Activated naive CD8-positive, alpha-beta T cell treated with anti-CD3 and anti-CD28 coated beads for 36 hours (primary cell): ENCODE measurements at regions not wholly inside any gene's neighbourhood (a gene's known extent, or its start where the extent isn't known, plus 50 kb on each side); places are given as distances from the start of the nearest gene placed in this dataset.

ENCODE experiments used
- DNase-seq: peaks from one replicate; pipeline ENCODE4 v3.0.0; 2021
- H3K27ac Mint-ChIP-seq: one replicate; pipeline ENCODE4 v1.8.0; 2022; ENCODE audit warnings: mild to moderate bottlenecking, moderate library complexity, mixed read lengths
- H3K27me3 Mint-ChIP-seq: one replicate; pipeline ENCODE4 v1.8.0; 2022; ENCODE audit warnings: mild to moderate bottlenecking, mixed read lengths
- H3K36me3 Mint-ChIP-seq: one replicate; pipeline ENCODE4 v1.8.0; 2021; ENCODE audit warnings: mild to moderate bottlenecking, mixed read lengths
- H3K4me1 Mint-ChIP-seq: one replicate; pipeline ENCODE4 v1.8.0; 2021; ENCODE audit warnings: mixed read lengths
- H3K4me3 Mint-ChIP-seq: one replicate; pipeline ENCODE4 v1.8.0; 2022; ENCODE audit warnings: mild to moderate bottlenecking, moderate library complexity, mixed read lengths
- H3K9me3 Mint-ChIP-seq: one replicate; pipeline ENCODE4 v1.8.0; 2022; ENCODE audit warnings: mixed read lengths

DNA sequence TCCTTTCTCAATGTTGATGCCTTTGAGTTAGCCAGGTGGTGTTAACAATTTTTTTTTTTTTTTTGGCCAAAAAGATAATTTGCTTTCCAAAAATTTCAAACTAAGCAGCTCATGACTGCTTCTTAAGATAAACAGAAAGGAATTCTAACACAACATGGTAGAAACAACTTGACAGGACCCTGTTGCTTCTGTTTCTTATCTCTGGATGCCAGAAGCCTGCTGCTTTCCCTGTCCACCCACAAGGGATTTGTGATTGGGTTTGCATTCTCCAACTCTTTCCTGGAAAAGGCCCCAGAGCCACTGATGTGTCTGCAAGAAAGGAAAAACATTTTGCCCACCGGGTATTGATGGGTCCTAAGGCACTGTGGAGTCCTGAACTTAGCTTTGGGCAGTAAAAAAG is 217.2 kb upstream of the PKDCC start:
- peaks cover 23% of the 10 kb centered on the region for H3K27me3 Mint-ChIP-seq
- H3K9me3 Mint-ChIP-seq = no peaks in the 10 kb centered on the region
- H3K36me3 Mint-ChIP-seq = no peaks in the 10 kb centered on the region
- no peak overlapping the region for H3K27ac Mint-ChIP-seq
- H3K4me3 Mint-ChIP-seq = no peak overlapping the region
- H3K4me1 Mint-ChIP-seq = no peaks in the 10 kb centered on the region
- DNase-seq = no peak

DNA sequence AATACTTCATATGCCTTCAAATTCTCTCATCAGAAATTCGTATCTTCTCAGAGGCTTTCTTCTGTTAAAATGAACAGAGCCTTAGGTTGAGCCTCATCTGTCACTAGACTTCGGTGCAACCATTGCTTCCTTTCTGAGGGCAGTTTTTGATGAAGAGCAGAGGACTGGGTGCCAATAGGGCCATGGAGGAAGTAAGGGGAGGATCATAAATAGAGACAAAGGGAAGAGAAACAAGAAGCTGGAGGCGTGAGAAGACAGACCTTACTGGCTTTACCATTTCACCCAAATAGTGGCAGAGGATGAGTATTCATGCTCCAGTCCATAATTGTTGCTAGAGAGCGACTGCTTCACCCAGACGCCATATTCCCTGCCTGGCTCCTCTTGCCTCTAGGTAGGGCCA is 215.6 kb upstream of the PKDCC start:
- H3K27ac Mint-ChIP-seq = no peak overlapping the region
- no peaks in the 10 kb centered on the region for H3K4me1 Mint-ChIP-seq
- H3K36me3 Mint-ChIP-seq = no peaks in the 10 kb centered on the region
- H3K27me3 Mint-ChIP-seq = peaks cover 32% of the 10 kb centered on the region
- no peak overlapping the region for H3K4me3 Mint-ChIP-seq
- no peak for DNase-seq
- H3K9me3 Mint-ChIP-seq = no peaks in the 10 kb centered on the region

DNA sequence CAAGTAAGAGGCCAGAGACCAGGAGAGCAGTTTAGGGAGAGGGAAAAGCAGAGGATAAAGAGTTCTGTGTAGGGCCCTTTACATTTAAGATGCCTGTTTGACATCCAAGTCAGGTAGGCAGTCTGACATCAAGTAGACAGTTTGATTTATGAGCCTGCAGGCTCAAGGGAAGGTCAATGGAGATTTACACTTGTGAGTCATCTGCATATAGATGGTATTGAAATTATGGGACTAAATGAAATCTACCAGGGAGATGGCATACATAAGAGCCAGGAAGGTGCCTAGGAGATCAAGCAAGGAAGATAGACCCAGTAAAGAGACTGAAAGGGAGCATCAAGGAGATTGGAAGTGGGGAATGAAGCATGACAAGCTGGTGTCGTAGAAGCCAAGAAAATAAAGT is 212.4 kb upstream of the PKDCC start:
- Mint-ChIP-seq H3K4me1 (no peaks in the 10 kb centered on the region), H3K27me3 (peaks cover 31% of the 10 kb centered on the region), H3K9me3 (no peaks in the 10 kb centered on the region), H3K27ac (no peak overlapping the region), H3K4me3 (no peak overlapping the region), H3K36me3 (no peaks in the 10 kb centered on the region)
- DNase-seq = no peak

DNA sequence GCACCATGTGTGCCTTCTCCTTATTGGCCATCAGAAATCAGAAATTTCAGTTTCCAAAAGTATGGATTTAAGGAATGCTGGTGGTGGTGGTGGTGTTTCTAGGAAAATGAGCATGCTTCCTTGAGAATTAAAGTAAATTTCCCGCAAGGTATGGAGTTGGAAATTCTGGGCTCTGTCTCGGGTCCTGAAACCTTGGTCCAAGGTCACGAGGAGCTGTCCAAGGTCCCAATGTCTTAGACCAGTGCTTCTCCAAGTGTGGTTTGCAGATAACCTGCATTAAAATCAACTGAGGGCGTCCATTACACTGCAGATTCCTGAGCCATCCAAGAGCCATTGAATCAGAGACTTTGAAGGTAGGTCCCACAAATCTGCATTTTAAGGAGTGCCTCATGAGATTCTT is 210.9 kb upstream of the PKDCC start:
- Mint-ChIP-seq H3K27ac (no peak overlapping the region), H3K4me3 (no peak overlapping the region), H3K36me3 (no peaks in the 10 kb centered on the region), H3K9me3 (no peaks in the 10 kb centered on the region), H3K27me3 (peaks cover 25% of the 10 kb centered on the region), H3K4me1 (peaks cover 7% of the 10 kb centered on the region)
- DNase-seq = no peak

DNA sequence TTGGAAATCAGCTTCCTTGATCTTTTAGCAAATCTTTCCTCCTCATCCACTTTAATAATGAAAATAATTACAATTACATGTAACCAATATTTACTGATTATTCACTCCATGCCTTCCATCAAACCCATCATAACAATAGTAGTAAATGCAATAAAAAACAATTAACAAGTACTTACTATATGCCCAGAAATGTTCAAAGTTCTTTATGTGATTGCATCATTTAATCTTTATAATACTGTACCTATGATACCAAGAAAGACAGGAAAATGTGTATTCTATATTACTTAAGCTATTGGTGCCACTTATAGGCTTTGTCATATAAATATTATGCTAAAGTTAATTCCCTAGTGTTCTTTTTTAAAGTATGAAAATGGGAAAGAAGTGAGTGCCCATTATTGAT is 210.2 kb upstream of the PKDCC start:
- peaks cover 25% of the 10 kb centered on the region for H3K27me3 Mint-ChIP-seq
- no peak for DNase-seq
- no peaks in the 10 kb centered on the region for H3K9me3 Mint-ChIP-seq
- no peak overlapping the region for H3K27ac Mint-ChIP-seq
- H3K4me3 Mint-ChIP-seq = no peak overlapping the region
- H3K36me3 Mint-ChIP-seq = no peaks in the 10 kb centered on the region
- peaks cover 7% of the 10 kb centered on the region for H3K4me1 Mint-ChIP-seq

DNA sequence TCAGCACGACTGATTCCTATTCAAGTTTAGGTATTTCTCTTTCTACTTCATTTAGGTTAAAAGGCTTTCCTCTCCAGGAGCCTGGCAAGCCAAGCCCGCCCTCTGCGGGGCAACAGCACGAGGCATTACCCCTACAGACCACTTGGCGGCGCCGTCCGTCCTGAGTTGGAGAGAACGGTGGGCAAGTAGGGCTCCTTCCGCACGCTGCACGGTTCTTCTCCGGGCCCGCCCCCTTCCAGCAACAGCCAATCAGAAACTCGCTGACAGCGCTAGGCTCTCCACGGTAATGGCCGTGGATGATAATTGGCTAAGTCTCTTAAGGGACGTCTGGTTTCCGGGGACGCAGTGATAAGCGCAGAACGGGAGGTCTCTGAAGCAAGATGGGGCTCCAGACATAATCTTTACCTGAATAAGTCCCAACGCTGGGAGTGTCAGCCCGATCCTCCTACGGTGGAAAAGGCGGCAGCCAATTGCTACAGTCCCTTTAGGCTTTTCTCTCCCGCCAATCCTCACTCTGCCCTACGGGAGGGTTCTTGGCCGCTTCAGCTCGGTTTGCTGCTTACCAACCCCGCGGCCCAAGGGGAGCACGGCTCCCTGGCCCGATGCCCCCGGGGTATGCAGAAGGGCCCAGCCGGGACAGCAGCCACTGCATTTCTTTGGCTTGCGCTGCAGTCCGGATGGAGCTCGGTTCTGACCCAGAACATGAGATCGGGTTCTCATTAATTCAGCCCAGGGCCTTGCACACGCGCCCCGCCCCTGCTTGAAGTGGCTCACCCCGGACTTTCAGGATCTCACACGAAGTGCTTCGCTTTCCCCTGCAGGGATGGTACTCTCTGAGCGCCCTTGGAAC is 206.9 kb upstream of the PKDCC start:
- DNase-seq = peak; percentile 96
- Mint-ChIP-seq H3K4me3 (peak overlapping the region; percentile 93), H3K27me3 (peaks cover 18% of the 10 kb centered on the region), H3K9me3 (no peaks in the 10 kb centered on the region), H3K4me1 (peaks cover 7% of the 10 kb centered on the region), H3K27ac (peak overlapping the region; percentile 88), H3K36me3 (no peaks in the 10 kb centered on the region)

DNA sequence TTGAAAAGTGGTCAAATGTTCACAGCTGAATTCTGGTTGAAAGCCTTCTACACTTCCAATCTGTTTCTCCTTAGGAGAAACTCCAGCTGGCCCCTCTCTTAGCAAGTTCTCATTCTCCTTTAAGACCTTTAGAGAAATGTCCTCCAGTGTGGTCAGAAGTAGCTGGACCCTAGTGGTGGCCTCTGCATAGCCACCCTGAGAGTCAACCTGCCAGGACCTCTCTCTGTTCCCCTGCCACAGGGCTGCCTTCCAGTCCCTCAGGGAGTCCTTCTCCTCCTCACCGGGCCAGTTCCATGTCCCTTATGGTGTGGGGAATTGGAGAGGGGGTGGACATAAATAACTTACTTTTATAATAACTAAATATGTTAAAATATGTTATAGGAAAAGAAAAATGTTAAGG is 200.9 kb upstream of the PKDCC start:
- Mint-ChIP-seq H3K4me3 (no peak overlapping the region), H3K4me1 (no peaks in the 10 kb centered on the region), H3K27me3 (peaks cover 23% of the 10 kb centered on the region), H3K36me3 (no peaks in the 10 kb centered on the region), H3K27ac (no peak overlapping the region), H3K9me3 (no peaks in the 10 kb centered on the region)
- no peak for DNase-seq

DNA sequence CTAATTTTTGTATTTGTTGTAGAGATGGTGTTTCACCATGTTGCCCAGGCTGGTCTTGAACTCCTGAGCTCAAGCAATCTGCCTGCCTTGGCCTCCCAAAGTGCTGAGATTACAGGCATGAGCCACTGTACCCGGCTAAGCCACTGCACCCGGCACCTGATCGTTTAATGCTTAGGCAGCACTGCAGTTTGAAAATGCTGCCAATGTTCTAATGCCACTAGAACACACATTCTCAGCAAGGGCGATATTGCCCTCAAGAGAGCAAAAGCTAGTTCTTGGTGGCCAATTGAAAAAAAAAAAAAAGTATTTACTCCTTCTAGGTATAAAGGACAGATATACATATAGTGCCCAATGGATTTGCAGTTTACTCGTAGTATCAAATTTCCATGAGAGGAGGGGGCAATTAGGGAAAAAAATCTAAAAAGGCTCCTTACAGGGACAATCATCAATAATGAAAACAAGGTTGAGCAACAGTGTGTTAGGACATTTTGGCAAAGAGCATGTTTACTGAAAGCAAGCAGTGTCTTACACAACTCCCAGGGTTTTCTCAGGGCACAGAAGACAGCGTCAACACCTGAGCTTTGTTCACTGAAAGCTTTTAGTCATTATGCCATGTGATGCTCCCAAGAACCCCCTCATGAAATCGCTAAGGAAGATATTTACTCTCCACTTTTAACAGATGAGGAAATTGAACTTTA is 199.9 kb upstream of the PKDCC start:
- Mint-ChIP-seq H3K4me1 (no peaks in the 10 kb centered on the region), H3K27ac (no peak overlapping the region), H3K9me3 (no peaks in the 10 kb centered on the region), H3K4me3 (no peak overlapping the region), H3K36me3 (no peaks in the 10 kb centered on the region), H3K27me3 (peaks cover 25% of the 10 kb centered on the region)
- no peak for DNase-seq

DNA sequence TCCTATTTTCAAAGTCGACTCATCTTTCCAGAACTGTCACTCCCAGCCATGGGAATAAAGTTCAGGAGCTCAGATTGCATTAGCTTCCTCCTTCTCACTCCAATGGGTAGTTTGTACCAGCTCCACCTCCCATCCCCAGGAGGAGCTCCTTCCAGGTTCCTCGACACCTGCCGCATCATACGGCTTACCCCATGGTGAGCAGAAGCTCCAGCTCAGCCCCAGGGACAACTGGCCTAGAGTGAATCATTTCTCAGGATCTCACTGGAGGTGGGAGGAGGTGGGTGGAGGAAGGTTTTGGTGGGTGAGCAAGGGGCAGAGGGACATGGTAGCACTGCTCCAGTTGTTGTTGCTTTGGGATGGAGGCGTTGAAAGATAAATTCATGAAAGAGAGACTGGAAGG is 196.3 kb upstream of the PKDCC start:
- Mint-ChIP-seq H3K36me3 (no peaks in the 10 kb centered on the region), H3K9me3 (no peaks in the 10 kb centered on the region), H3K4me3 (no peak overlapping the region), H3K27me3 (peaks cover 31% of the 10 kb centered on the region), H3K4me1 (no peaks in the 10 kb centered on the region), H3K27ac (no peak overlapping the region)
- DNase-seq = no peak

DNA sequence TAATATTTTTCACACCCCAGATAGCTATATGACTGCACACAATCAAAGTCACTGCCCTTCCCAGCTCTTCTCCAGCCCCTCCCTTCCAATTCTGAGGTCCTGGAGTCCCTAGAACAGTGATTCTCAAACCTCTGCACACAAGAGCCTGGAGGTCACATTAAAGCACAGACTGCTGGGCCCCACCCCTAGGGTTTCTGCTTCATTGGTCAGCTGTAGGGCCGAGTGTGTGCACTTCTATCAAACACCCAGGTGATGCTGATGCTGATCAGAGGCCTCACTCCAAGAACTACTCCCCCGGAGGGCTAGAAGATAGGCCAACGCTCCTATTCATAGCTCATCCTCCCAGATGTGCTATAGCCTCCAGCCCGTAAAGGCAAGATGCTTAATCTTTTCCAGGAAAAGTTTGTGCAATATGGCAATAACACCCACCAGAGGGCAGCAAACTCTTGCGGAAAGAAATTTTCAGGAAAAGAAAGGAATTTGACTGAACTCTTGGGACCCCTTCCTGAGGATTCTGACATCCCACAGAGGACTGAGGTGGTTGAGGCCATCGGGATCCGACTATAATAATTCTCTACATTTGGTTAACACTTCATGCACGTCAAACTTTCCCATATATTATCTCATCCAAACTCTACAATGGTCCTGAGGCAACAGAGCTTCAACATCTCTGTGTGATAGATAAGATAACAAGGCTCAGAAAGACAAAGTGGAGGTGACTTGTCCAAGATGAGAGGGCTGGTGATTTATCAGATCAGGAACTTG is 194.2 kb upstream of the PKDCC start:
- peaks cover 24% of the 10 kb centered on the region for H3K27me3 Mint-ChIP-seq
- no peaks in the 10 kb centered on the region for H3K36me3 Mint-ChIP-seq
- H3K4me3 Mint-ChIP-seq = no peak overlapping the region
- H3K4me1 Mint-ChIP-seq = no peaks in the 10 kb centered on the region
- no peaks in the 10 kb centered on the region for H3K9me3 Mint-ChIP-seq
- DNase-seq = no peak
- H3K27ac Mint-ChIP-seq = no peak overlapping the region

DNA sequence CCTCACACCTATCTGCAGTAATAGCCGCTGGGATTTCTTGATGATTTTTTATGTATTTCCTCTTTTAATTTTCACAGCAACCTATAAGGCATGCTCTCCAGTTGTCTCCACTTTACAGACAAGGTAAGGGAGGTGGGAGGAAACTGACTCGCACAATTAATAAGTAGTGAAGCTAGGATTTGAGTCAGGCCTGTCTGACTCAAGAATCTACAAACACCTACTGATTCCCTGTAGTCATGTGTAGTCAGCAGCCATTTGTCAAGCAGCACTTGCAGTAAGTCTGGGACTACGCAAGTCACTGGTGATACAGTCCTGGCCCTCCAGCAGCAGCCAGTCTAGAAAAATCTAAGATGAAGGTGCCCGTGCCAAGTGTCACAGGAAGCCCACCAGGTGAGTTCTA is 193.6 kb upstream of the PKDCC start:
- Mint-ChIP-seq H3K27ac (no peak overlapping the region), H3K4me3 (no peak overlapping the region), H3K4me1 (no peaks in the 10 kb centered on the region), H3K36me3 (no peaks in the 10 kb centered on the region), H3K27me3 (peaks cover 21% of the 10 kb centered on the region), H3K9me3 (no peaks in the 10 kb centered on the region)
- no peak for DNase-seq

DNA sequence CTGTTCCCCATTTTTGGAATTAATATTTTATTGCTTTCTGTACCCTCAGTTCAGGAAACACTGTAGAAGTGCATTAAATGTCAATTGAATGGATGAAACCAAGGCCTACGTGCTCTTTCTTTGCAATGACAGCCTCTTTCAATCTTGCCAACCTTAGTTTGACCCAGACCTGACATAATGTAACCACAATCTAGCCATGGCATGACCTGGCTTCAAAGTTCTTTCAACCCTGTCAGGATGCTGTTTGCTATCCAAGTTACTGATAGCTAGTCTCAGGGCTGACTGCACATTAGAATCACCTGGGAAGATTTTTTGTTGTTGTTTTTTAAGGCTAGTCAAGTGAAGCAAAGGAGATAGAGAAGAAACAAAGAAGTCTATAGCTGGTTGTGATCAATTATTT is 190.9 kb upstream of the PKDCC start:
- DNase-seq = no peak
- no peaks in the 10 kb centered on the region for H3K9me3 Mint-ChIP-seq
- no peak overlapping the region for H3K4me3 Mint-ChIP-seq
- H3K27me3 Mint-ChIP-seq = peaks cover 12% of the 10 kb centered on the region
- no peaks in the 10 kb centered on the region for H3K36me3 Mint-ChIP-seq
- no peak overlapping the region for H3K27ac Mint-ChIP-seq
- H3K4me1 Mint-ChIP-seq = peaks cover 2% of the 10 kb centered on the region

DNA sequence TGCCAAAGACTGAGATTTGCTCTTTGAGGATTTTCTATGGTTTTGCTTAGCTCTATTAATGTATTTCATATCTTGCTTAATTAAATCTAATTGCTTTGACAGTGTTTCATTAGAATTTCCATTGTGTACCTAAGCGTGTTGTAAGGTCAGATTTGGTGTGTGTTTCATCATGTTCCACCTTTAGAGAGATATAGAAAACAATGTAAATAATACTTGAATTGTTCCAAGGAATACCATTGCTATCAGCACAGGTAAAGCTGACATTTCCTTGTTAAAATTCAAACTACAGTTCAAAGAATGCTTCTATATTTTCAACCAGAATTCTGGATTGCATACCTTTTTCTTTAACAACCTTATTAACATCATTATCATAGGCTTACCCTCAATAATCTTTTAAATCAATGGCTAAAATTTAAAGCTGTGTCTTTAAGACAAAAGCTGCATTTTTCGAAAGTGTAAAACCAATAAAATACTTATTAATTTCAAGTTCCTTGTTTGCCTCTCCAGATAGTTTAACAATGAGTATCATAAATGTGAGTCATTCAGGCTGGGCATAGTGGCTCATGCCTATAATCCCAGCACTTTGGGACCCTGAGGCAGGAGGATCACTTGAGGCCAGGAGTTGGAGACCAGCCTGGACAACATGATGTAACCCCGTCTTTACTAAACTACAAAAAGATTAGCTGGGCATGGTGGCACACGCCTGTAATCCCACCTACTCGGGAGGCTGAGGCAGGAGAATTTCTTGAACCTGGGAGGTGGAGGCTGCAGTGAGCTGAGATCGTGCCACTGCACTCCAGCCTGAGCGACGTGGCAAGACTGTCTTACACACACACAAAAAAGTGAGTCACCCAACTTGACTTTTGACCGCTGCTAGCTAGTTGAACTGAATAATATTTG is 188.0 kb upstream of the PKDCC start:
- no peak overlapping the region for H3K27ac Mint-ChIP-seq
- DNase-seq = no peak
- no peaks in the 10 kb centered on the region for H3K36me3 Mint-ChIP-seq
- H3K4me1 Mint-ChIP-seq = peaks cover 2% of the 10 kb centered on the region
- H3K9me3 Mint-ChIP-seq = no peaks in the 10 kb centered on the region
- H3K27me3 Mint-ChIP-seq = peaks cover 8% of the 10 kb centered on the region
- no peak overlapping the region for H3K4me3 Mint-ChIP-seq

DNA sequence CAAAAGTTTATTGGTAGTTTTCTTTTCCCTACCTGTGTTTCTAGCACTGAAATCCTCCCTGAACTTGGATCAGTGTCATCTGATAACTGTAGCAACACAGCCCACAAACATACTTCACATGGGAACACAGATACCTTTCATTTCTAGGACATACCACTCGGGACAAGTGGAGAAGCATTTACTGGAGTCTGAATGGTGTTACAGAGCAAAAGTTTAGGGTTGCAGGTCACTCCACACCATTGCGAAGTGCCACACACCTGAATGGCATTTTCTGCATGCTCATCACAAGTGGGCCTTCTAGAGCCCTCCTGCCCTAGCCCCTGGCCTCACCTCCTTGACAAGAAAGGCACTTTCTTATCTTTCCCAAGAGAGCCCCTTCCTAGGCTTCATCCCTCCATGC is 184.8 kb upstream of the PKDCC start:
- no peak overlapping the region for H3K4me3 Mint-ChIP-seq
- H3K27me3 Mint-ChIP-seq = peaks cover 8% of the 10 kb centered on the region
- H3K27ac Mint-ChIP-seq = no peak overlapping the region
- no peaks in the 10 kb centered on the region for H3K36me3 Mint-ChIP-seq
- peaks cover 2% of the 10 kb centered on the region for H3K4me1 Mint-ChIP-seq
- no peak for DNase-seq
- H3K9me3 Mint-ChIP-seq = no peaks in the 10 kb centered on the region

DNA sequence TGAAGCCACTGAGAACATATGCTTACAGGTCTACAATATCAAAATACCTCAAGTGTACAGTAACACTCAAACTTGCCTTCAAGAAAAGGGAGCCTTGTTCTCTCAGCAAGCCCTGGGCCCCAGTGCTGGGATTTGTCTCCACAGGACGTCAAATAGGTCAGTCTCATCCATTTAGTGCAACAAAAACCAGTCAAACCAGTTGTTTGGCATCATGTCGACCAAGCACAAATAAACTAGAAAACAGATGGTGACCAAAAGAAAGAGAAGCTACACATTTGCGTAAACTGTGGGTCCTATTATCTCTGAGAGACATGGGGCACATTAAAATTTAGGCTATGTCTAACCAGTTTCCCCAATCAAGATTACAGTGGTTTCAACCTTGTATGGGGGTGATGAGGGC is 182.6 kb upstream of the PKDCC start:
- H3K27me3 Mint-ChIP-seq = peaks cover 5% of the 10 kb centered on the region
- DNase-seq = no peak
- H3K4me3 Mint-ChIP-seq = no peak overlapping the region
- H3K4me1 Mint-ChIP-seq = peaks cover 2% of the 10 kb centered on the region
- H3K27ac Mint-ChIP-seq = no peak overlapping the region
- H3K36me3 Mint-ChIP-seq = no peaks in the 10 kb centered on the region
- no peaks in the 10 kb centered on the region for H3K9me3 Mint-ChIP-seq
